Tibial nerve (tissue), 4 donors: ENCODE measurements at regions not wholly inside any gene's neighbourhood (a gene's known extent, or its start where the extent isn't known, plus 50 kb on each side); places are given as distances from the start of the nearest gene placed in this dataset. TPM values are rescaled to one million over a fixed set of nuclear protein-coding genes. Genes with fewer than 3 reads are reported as not detected.

Experiments
- DNase-seq, 2 donors: peaks; one replicate each; pipeline ENCODE4 v3.0.0-alpha.2; 2019; ENCODE audit warnings: low spot score in 2 of 2
- H3K27ac ChIP-seq, 4 donors: fragments of 200-600 bp; sonication (generic) in 3 of 4; one replicate each; pipeline ENCODE4 v1.5.1; 2017 to 2019; ENCODE audit warnings: mild to moderate bottlenecking in 1 of 4
- H3K27me3 ChIP-seq, 2 donors: fragments of 200-600 bp; sonication (generic) in 1 of 2; one replicate each; pipeline versions ENCODE4 v1.5.1 to v1.6.0; 2017 to 2019
- H3K36me3 ChIP-seq, 3 donors: fragments of 200-600 bp; sonication (generic); one replicate each; pipeline ENCODE4 v1.5.1; 2018 to 2019
- H3K4me1 ChIP-seq, 4 donors: fragments of 200-600 bp; sonication (generic) in 3 of 4; one replicate each; pipeline ENCODE4 v1.5.1; 2017 to 2019
- H3K4me3 ChIP-seq, 4 donors: fragments of 200-600 bp; sonication (generic) in 3 of 4; one replicate each; pipeline ENCODE4 v1.5.1; 2017 to 2019; ENCODE audit warnings: mild to moderate bottlenecking in 1 of 4, moderate library complexity in 1 of 4
- H3K9me3 ChIP-seq, 4 donors: fragments of 200-600 bp; sonication (generic) in 3 of 4; one replicate each; pipeline ENCODE4 v1.5.1; 2017 to 2019
- EP300 ChIP-seq, 2 donors: sonication (generic); formaldehyde crosslinking; IDR thresholded peaks; one replicate each; pipeline ENCODE4 v1.6.1; 2017; ENCODE audit warnings: antibody characterized with exemption in 2 of 2, mild to moderate bottlenecking in 1 of 2
- POLR2A ChIP-seq, 2 donors: fragments of 450-650 bp; IDR thresholded peaks; one replicate each; pipeline ENCODE4 v1.6.1; 2017; ENCODE audit warnings: antibody characterized with exemption in 2 of 2, mild to moderate bottlenecking in 2 of 2, moderate library complexity in 2 of 2
- WGBS, 2 donors: methylation state at CpG; one replicate each; pipeline ENCODE4 v1.1.5; 2018; 5-methylcytosine and 5-hydroxymethylcytosine counted together
- small RNA-seq: library from RNA; depleted of rRNA; stranded (forward); fragments of <200 nt; gene quantifications from one replicate; pipeline ENCODE3, GENCODE V24; 2016
- TF ChIP-seq, protein P1 (sequence below), 5 experiments: fragments of 200-600 bp in 3 of 5; fragments of 450-650 bp in 2 of 5; sonication (generic) in 3 of 5; IDR thresholded peaks; one replicate each; pipeline ENCODE4 v1.5.1; 2016 to 2019; ENCODE audit warnings: antibody characterized with exemption in 5 of 5, mild to moderate bottlenecking in 3 of 5, moderate library complexity in 2 of 5

GRCh38 chr4:146577111-146577510 is 55.4 kb upstream of the SLC10A7 start:
- TF ChIP-seq EP300 (IDR thresholded peaks at IDR 0.05) (no peak), POLR2A (IDR thresholded peaks at IDR 0.05) (no peak)
- TF ChIP-seq, protein P1, sequence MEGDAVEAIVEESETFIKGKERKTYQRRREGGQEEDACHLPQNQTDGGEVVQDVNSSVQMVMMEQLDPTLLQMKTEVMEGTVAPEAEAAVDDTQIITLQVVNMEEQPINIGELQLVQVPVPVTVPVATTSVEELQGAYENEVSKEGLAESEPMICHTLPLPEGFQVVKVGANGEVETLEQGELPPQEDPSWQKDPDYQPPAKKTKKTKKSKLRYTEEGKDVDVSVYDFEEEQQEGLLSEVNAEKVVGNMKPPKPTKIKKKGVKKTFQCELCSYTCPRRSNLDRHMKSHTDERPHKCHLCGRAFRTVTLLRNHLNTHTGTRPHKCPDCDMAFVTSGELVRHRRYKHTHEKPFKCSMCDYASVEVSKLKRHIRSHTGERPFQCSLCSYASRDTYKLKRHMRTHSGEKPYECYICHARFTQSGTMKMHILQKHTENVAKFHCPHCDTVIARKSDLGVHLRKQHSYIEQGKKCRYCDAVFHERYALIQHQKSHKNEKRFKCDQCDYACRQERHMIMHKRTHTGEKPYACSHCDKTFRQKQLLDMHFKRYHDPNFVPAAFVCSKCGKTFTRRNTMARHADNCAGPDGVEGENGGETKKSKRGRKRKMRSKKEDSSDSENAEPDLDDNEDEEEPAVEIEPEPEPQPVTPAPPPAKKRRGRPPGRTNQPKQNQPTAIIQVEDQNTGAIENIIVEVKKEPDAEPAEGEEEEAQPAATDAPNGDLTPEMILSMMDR (IDR thresholded peaks at IDR 0.05) = no peak
- WGBS, 2 donors = 25 to 35% methylated on average over 1 of the region's 1 CpG

DNA sequence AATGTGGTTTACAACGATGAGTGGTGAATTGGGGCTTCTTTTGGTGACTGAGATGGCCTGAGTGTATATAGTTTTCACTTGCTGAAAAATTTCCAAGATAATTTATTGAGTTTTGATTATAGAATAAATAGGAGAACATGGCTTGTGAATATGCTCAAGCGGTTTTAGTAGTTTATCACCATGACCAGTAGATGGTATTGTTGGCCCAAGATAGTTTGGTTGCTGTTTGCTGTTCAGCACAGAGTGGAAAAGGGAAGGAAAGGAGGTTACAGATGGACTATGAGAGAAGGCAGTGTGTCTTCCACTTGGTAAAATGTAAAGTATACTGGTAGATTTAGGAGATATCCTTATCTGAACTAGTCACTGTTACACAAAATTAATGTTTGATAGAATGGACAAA is 55.8 kb upstream of the POU4F2 start:
- no peak overlapping the region for H3K27ac ChIP-seq
- H3K4me3 ChIP-seq = no peak overlapping the region
- peaks cover 0 to 9% (median 0%) of the 10 kb centered on the region in 4 donors for H3K9me3 ChIP-seq
- 56 to 62% methylated on average over 2 of the region's 2 CpGs for WGBS, 2 donors
- no peaks in the 10 kb centered on the region for H3K36me3 ChIP-seq
- TF ChIP-seq POLR2A (IDR thresholded peaks at IDR 0.05) (no peak), EP300 (IDR thresholded peaks at IDR 0.05) (no peak)
- TF ChIP-seq, protein P1 (IDR thresholded peaks at IDR 0.05) = no peak
- no peak for DNase-seq
- H3K4me1 ChIP-seq = peaks cover 0 to 6% (median 0%) of the 10 kb centered on the region in 4 donors
- no peaks in the 10 kb centered on the region for H3K27me3 ChIP-seq

More at GRCh38 chr4:146577111-146577510, 55.4 kb upstream of the SLC10A7 start:
- Histone ChIP-seq H3K36me3 (no peaks in the 10 kb centered on the region), H3K4me1 (no peaks in the 10 kb centered on the region), H3K9me3 (no peaks in the 10 kb centered on the region), H3K27me3 (no peaks in the 10 kb centered on the region), H3K27ac (no peak overlapping the region), H3K4me3 (no peak overlapping the region)
- no peak for DNase-seq

GRCh38 chr4:146585761-146586333 is 52.8 kb upstream of the POU4F2 start:
- Histone ChIP-seq H3K27ac (no peak overlapping the region), H3K4me3 (no peak overlapping the region), H3K36me3 (no peaks in the 10 kb centered on the region), H3K9me3 (peaks cover 0 to 9% (median 0%) of the 10 kb centered on the region in 4 donors), H3K27me3 (no peaks in the 10 kb centered on the region), H3K4me1 (peaks cover 0 to 6% (median 0%) of the 10 kb centered on the region in 4 donors)
- TF ChIP-seq, protein P1 (IDR thresholded peaks at IDR 0.05) = no peak
- TF ChIP-seq POLR2A (IDR thresholded peaks at IDR 0.05) (no peak), EP300 (IDR thresholded peaks at IDR 0.05) (peak in 1 of 2 donors; percentile 27)
- DNase-seq = no peak
- 40 to 44% methylated on average over 4 of the region's 4 CpGs for WGBS, 2 donors

Small RNA genes in the stretch of these regions (small RNA-seq; reads per million reads assigned to genes)
- not detected for gene RNU1-44P
